ENCODE measurements at regions not wholly inside any gene's neighbourhood (a gene's known extent, or its start where the extent isn't known, plus 50 kb on each side); places are given as distances from the start of the nearest gene placed in this dataset.
A peak's percentile ranks its signal among the peaks of the same experiment; 100 is the strongest.
"Not testable (repeated sequence)": the region's sequence is repeated elsewhere in the genome, so short reads cannot be mapped to it uniquely, and the experiment has no call there.

DNA sequence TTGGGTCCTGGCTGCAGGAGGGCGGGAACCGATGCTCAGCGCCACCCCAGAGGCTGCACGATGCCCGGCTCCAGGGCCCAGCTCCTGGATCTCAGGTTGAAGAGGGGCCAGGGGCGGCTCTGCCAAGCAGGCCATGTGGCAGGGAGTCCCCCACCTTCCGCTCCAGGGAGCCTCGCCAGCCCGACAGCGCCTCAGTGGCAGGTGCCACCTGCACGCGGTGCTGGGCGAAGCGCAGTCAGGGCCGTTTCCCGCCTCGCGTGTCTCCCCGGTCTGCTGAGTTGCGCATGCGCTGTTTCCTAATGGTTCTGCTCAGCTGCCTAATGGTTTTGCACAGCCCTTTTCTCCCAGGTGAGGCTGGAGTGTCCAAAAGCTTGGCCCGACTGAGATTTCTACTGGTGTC is 264.0 kb upstream of the OR11H1 start:
- DNase-seq (ENCODE audit: low spot score): peak; percentile 23
- intact Hi-C loops (cut with DNase I): not testable (repeated sequence)
